ENCODE measurements at regions not wholly inside any gene's neighbourhood (a gene's known extent, or its start where the extent isn't known, plus 50 kb on each side); places are given as distances from the start of the nearest gene placed in this dataset.

GRCh38 chrX:42242004-42242403 is 318.6 kb upstream of the CASK start:
- TF ChIP-seq, protein P1, sequence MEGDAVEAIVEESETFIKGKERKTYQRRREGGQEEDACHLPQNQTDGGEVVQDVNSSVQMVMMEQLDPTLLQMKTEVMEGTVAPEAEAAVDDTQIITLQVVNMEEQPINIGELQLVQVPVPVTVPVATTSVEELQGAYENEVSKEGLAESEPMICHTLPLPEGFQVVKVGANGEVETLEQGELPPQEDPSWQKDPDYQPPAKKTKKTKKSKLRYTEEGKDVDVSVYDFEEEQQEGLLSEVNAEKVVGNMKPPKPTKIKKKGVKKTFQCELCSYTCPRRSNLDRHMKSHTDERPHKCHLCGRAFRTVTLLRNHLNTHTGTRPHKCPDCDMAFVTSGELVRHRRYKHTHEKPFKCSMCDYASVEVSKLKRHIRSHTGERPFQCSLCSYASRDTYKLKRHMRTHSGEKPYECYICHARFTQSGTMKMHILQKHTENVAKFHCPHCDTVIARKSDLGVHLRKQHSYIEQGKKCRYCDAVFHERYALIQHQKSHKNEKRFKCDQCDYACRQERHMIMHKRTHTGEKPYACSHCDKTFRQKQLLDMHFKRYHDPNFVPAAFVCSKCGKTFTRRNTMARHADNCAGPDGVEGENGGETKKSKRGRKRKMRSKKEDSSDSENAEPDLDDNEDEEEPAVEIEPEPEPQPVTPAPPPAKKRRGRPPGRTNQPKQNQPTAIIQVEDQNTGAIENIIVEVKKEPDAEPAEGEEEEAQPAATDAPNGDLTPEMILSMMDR (IDR thresholded peaks at IDR 0.05) = no peak
- no peak for TF ChIP-seq POLR2AphosphoS5 (IDR thresholded peaks at IDR 0.05)

All from transverse colon (tissue), 4 donors.